22Rv1 (cell line): ENCODE measurements at regions not wholly inside any gene's neighbourhood (a gene's known extent, or its start where the extent isn't known, plus 50 kb on each side); places are given as distances from the start of the nearest gene placed in this dataset.

Experiments
- CTCF ChIP-seq: fragments of 450-650 bp; IDR thresholded peaks from 2 replicates; pipeline ENCODE4 v1.5.1; 2017; ENCODE audit warnings: mild to moderate bottlenecking
- ZFX ChIP-seq: fragments of 450-650 bp; IDR thresholded peaks from 2 replicates; pipeline ENCODE4 v1.6.1; 2017; ENCODE audit warnings: antibody characterized with exemption, borderline replicate concordance

- TF ChIP-seq CTCF (no peak), ZFX (no peak)
Observed at GRCh38 chr17:71380535-71380934, 740.3 kb upstream of the SOX9 start.
